MM.1S (cell line): ENCODE measurements at regions not wholly inside any gene's neighbourhood (a gene's known extent, or its start where the extent isn't known, plus 50 kb on each side); places are given as distances from the start of the nearest gene placed in this dataset.

Source experiments
- DNase-seq: peaks from one replicate; pipeline ENCODE4 v3.0.0-alpha.2; 2015
- H2AFZ ChIP-seq: fragments of 300-600 bp; sonication (generic); 2 replicates; pipeline ENCODE4 v1.6.0; 2016; ENCODE audit warnings: antibody characterized with exemption, low read length
- H3F3A ChIP-seq: fragments of 300-600 bp; sonication (generic); 2 replicates; pipeline ENCODE4 v1.6.1; 2016; ENCODE audit warnings: mild to moderate bottlenecking, antibody characterized with exemption, low read length, moderate library complexity, mixed read lengths; ENCODE audit not compliant: insufficient read depth
- H3K27ac ChIP-seq: fragments of 300-600 bp; sonication (generic); 2 replicates; pipeline ENCODE4 v1.5.1; 2016; ENCODE audit warnings: mild to moderate bottlenecking, low read length
- H3K27me3 ChIP-seq: fragments of 300-600 bp; sonication (generic); replicated peaks from 2 replicates; pipeline ENCODE4 v1.6.0; 2016; ENCODE audit warnings: low read length; ENCODE audit not compliant: insufficient read depth
- H3K36me3 ChIP-seq: fragments of 300-600 bp; sonication (generic); replicated peaks from 2 replicates; pipeline ENCODE4 v1.6.1; 2016; ENCODE audit warnings: mild to moderate bottlenecking, low read length, mixed read lengths; ENCODE audit not compliant: insufficient read depth
- H3K4me1 ChIP-seq: fragments of 300-600 bp; sonication (generic); 2 replicates; pipeline ENCODE4 v1.6.1; 2016; ENCODE audit warnings: low read length, mixed read lengths
- H3K4me2 ChIP-seq: fragments of 300-600 bp; sonication (generic); 2 replicates; pipeline ENCODE4 v1.6.0; 2016; ENCODE audit warnings: low read depth, low read length
- H3K4me3 ChIP-seq: fragments of 300-600 bp; sonication (generic); 2 replicates; pipeline ENCODE4 v1.5.1; 2016; ENCODE audit warnings: low read length, mixed read lengths
- H3K79me2 ChIP-seq: fragments of 300-600 bp; sonication (generic); 2 replicates; pipeline ENCODE4 v1.6.1; 2016; ENCODE audit warnings: mixed run types, low read length, mixed read lengths
- H3K9ac ChIP-seq: fragments of 300-600 bp; sonication (generic); 2 replicates; pipeline ENCODE4 v1.6.1; 2016; ENCODE audit warnings: low read length, mixed read lengths
- H3K9me2 ChIP-seq: fragments of 300-600 bp; sonication (generic); replicated peaks from 2 replicates; pipeline ENCODE4 v1.6.1; 2016; ENCODE audit warnings: mild to moderate bottlenecking, low read length, mixed read lengths; ENCODE audit not compliant: insufficient read depth
- H3K9me3 ChIP-seq: fragments of 300-600 bp; sonication (generic); replicated peaks from 2 replicates; pipeline ENCODE4 v1.6.1; 2016; ENCODE audit warnings: mild to moderate bottlenecking, low read length, mixed read lengths; ENCODE audit not compliant: insufficient read depth
- H4K20me1 ChIP-seq: fragments of 300-600 bp; sonication (generic); 2 replicates; pipeline ENCODE4 v1.6.1; 2016; ENCODE audit warnings: mild to moderate bottlenecking, low read length, moderate library complexity, mixed read lengths; ENCODE audit not compliant: insufficient read depth
- EZH2 ChIP-seq: fragments of 300-600 bp; sonication (generic); optimal IDR thresholded peaks from 2 replicates; pipeline ENCODE3; 2017; ENCODE audit warnings: low read depth, mild to moderate bottlenecking, antibody characterized with exemption, low read length, mixed read lengths
- EZH2phosphoT487 ChIP-seq: fragments of 300-600 bp; sonication (generic); IDR thresholded peaks from 2 replicates; pipeline ENCODE4 v1.6.1; 2018; ENCODE audit warnings: antibody characterized with exemption, low read length
- TF ChIP-seq, protein P1 (sequence below): fragments of 300-600 bp; sonication (generic); IDR thresholded peaks from 2 replicates; pipeline ENCODE4 v1.5.1; 2016; ENCODE audit warnings: antibody characterized with exemption, low read length, mixed read lengths

- Histone ChIP-seq H3K9me3 (no peaks in the 10 kb centered on the region), H3K4me1 (0 out of 2 replicates have a peak, but pooled peaks cover 6% of the 10 kb centered on the region), H3K79me2 (no peaks in the 10 kb centered on the region), H3K9ac (no peak overlapping the region), H3F3A (no peaks in the 10 kb centered on the region), H2AFZ (no peak overlapping the region), H3K4me3 (no peak overlapping the region), H3K9me2 (no peaks in the 10 kb centered on the region), H3K27ac (no peak overlapping the region), H3K4me2 (no peak overlapping the region), H3K27me3 (no peaks in the 10 kb centered on the region), H4K20me1 (no peaks in the 10 kb centered on the region), H3K36me3 (no peaks in the 10 kb centered on the region)
- DNase-seq: no peak
- TF ChIP-seq, protein P1, sequence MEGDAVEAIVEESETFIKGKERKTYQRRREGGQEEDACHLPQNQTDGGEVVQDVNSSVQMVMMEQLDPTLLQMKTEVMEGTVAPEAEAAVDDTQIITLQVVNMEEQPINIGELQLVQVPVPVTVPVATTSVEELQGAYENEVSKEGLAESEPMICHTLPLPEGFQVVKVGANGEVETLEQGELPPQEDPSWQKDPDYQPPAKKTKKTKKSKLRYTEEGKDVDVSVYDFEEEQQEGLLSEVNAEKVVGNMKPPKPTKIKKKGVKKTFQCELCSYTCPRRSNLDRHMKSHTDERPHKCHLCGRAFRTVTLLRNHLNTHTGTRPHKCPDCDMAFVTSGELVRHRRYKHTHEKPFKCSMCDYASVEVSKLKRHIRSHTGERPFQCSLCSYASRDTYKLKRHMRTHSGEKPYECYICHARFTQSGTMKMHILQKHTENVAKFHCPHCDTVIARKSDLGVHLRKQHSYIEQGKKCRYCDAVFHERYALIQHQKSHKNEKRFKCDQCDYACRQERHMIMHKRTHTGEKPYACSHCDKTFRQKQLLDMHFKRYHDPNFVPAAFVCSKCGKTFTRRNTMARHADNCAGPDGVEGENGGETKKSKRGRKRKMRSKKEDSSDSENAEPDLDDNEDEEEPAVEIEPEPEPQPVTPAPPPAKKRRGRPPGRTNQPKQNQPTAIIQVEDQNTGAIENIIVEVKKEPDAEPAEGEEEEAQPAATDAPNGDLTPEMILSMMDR: no peak
- TF ChIP-seq EZH2: no peak
- TF ChIP-seq EZH2phosphoT487: no peak
These were observed 191.0 kb downstream of the NDUFA10 start for GRCh38 chr2:239834143-239834542.

GRCh38 chr2:239833269-239834109, 191.7 kb downstream of the NDUFA10 start:
- H3K4me2 ChIP-seq: no peak overlapping the region
- H3K79me2 ChIP-seq: no peaks in the 10 kb centered on the region
- 0 out of 2 replicates have a peak, but pooled peaks cover 6% of the 10 kb centered on the region for H3K4me1 ChIP-seq
- no peaks in the 10 kb centered on the region for H4K20me1 ChIP-seq
- no peaks in the 10 kb centered on the region for H3K9me3 ChIP-seq
- H2AFZ ChIP-seq: no peak overlapping the region
- no peak overlapping the region for H3K27ac ChIP-seq
- DNase-seq: no peak
- H3F3A ChIP-seq: no peaks in the 10 kb centered on the region
- no peak for TF ChIP-seq EZH2
- no peak for TF ChIP-seq EZH2phosphoT487
- TF ChIP-seq, protein P1: no peak
- no peak overlapping the region for H3K4me3 ChIP-seq
- no peaks in the 10 kb centered on the region for H3K27me3 ChIP-seq
- H3K36me3 ChIP-seq: no peaks in the 10 kb centered on the region
- no peaks in the 10 kb centered on the region for H3K9me2 ChIP-seq
- H3K9ac ChIP-seq: no peak overlapping the region

DNA sequence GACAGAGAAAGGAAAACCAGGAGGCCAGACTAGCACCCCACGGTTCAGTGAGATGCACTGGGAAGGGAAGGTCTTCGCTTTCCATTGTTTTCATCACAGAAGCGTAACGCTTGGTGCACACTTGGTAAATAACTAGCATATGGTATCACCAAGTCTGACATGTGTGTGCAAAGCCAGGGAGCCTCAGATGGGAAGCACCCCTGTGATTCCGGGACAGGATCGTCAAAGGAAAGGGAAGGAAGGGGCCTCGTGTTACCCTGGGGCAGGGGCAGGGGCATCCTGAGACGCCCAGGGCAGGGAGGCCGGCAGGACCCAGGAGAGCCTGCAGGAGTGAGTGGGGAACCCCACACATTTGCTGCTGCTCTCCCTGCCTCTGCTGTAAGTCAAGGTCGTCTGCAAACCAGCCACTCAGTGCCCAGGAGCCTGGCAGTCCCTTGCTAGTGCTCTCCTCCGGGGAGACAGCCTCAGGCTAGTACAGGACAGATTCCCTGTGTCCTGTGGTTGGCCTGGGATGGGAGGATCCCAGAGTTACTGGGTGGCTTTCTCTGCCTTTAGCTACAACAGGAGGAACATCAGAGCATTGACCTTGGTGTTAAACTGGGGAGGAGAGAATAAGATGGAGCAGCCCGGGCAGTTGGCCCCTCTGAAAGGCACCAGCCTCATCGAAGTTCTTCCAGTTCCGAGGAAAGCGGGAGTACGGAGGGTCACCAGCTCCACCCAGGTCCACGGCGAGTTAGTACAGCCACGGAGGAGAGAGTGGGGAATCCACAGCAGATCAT, 192.5 kb downstream of the NDUFA10 start:
- TF ChIP-seq, protein P1: no peak
- TF ChIP-seq EZH2phosphoT487 (no peak), EZH2 (no peak)

More for the DNA sequence above, 192.5 kb downstream of the NDUFA10 start:
- Histone ChIP-seq H3K36me3 (no peaks in the 10 kb centered on the region), H3K79me2 (no peaks in the 10 kb centered on the region), H3F3A (no peaks in the 10 kb centered on the region), H3K4me1 (0 out of 2 replicates have a peak, but pooled peaks cover 6% of the 10 kb centered on the region), H3K27me3 (no peaks in the 10 kb centered on the region), H3K4me2 (no peak overlapping the region), H2AFZ (no peak overlapping the region), H3K9ac (no peak overlapping the region), H3K9me3 (no peaks in the 10 kb centered on the region), H4K20me1 (no peaks in the 10 kb centered on the region), H3K27ac (no peak overlapping the region), H3K4me3 (no peak overlapping the region), H3K9me2 (no peaks in the 10 kb centered on the region)
- no peak for DNase-seq
